GM23338 (cell line): ENCODE measurements at regions not wholly inside any gene's neighbourhood (a gene's known extent, or its start where the extent isn't known, plus 50 kb on each side); places are given as distances from the start of the nearest gene placed in this dataset.

Experiments
- ATAC-seq: fragments of 200-7000 bp; cut with Tn5 transposase; 3 replicates; pipeline ENCODE4 v1.9.1; 2020
- DNase-seq: peaks from one replicate; pipeline ENCODE4 v3.0.0-alpha.2; 2015; ENCODE audit warnings: low spot score
- H2AFZ ChIP-seq: fragments of 200-600 bp; sonication (generic); 2 replicates; pipeline ENCODE4 v1.8.0; 2016; ENCODE audit warnings: antibody characterized with exemption, mild to moderate bottlenecking, moderate library complexity
- H3F3A ChIP-seq: fragments of 200-600 bp; sonication (generic); replicated peaks from 2 replicates; pipeline ENCODE4 v1.8.0; 2017; ENCODE audit warnings: antibody characterized with exemption, mixed run types, low read depth
- H3K27ac ChIP-seq: fragments of 200-600 bp; sonication (generic); 2 replicates; pipeline ENCODE4 v1.6.1; 2016; ENCODE audit warnings: low read depth
- H3K27me3 ChIP-seq: fragments of 200-600 bp; sonication (generic); 2 replicates; pipeline ENCODE4 v1.8.0; 2016; ENCODE audit warnings: mild to moderate bottlenecking, mixed run types, moderate library complexity; ENCODE audit not compliant: insufficient read depth
- H3K36me3 ChIP-seq: fragments of 200-600 bp; sonication (generic); 2 replicates; pipeline ENCODE4 v1.8.0; 2016; ENCODE audit warnings: mild to moderate bottlenecking; ENCODE audit not compliant: insufficient read depth
- H3K4me1 ChIP-seq: fragments of 200-600 bp; sonication (generic); 2 replicates; pipeline ENCODE4 v1.8.0; 2016; ENCODE audit warnings: mild to moderate bottlenecking, moderate library complexity; ENCODE audit not compliant: insufficient read depth
- H3K4me2 ChIP-seq: fragments of 200-600 bp; sonication (generic); 2 replicates; pipeline ENCODE4 v1.7.1; 2017; ENCODE audit warnings: mixed run types
- H3K4me3 ChIP-seq: fragments of 200-600 bp; sonication (generic); 2 replicates; pipeline ENCODE4 v1.6.1; 2016; ENCODE audit warnings: mixed run types
- H3K79me2 ChIP-seq: fragments of 200-600 bp; sonication (generic); replicated peaks from 2 replicates; pipeline ENCODE4 v1.8.0; 2017; ENCODE audit warnings: mild to moderate bottlenecking; ENCODE audit not compliant: insufficient read depth
- H3K9me2 ChIP-seq: fragments of 200-600 bp; sonication (generic); 2 replicates; pipeline ENCODE4 v1.8.0; 2017; ENCODE audit not compliant: insufficient read depth
- H4K20me1 ChIP-seq: fragments of 200-600 bp; sonication (generic); replicated peaks from 2 replicates; pipeline ENCODE4 v1.8.0; 2017; ENCODE audit warnings: mild to moderate bottlenecking; ENCODE audit not compliant: insufficient read depth
- H3K27ac Mint-ChIP-seq: 2 replicates; pipeline ENCODE4 v1.8.0; 2020; ENCODE audit warnings: inconsistent platforms, mild to moderate bottlenecking, moderate library complexity, mixed read lengths
- H3K27me3 Mint-ChIP-seq: 3 replicates; pipeline ENCODE4 v1.8.0; 2022; ENCODE audit warnings: low read depth, mild to moderate bottlenecking, moderate library complexity, mixed read lengths, inconsistent platforms; ENCODE audit not compliant: insufficient read depth, poor library complexity
- H3K36me3 Mint-ChIP-seq: 3 replicates; pipeline ENCODE4 v1.8.0; 2021; ENCODE audit warnings: low read depth, mild to moderate bottlenecking, inconsistent platforms, moderate library complexity, mixed read lengths
- H3K4me1 Mint-ChIP-seq: 3 replicates; pipeline ENCODE4 v1.8.0; 2020; ENCODE audit warnings: mild to moderate bottlenecking, inconsistent platforms, mixed read lengths
- H3K4me3 Mint-ChIP-seq: 3 replicates; pipeline ENCODE4 v1.8.0; 2021; ENCODE audit warnings: moderate library complexity, mild to moderate bottlenecking, inconsistent platforms, mixed read lengths
- H3K9me3 Mint-ChIP-seq: 3 replicates; pipeline ENCODE4 v1.8.0; 2020; ENCODE audit warnings: moderate library complexity, mild to moderate bottlenecking, inconsistent platforms, mixed read lengths
- CREB1 ChIP-seq: fragments of 250-450 bp; sonication (Bioruptor Pico); IDR thresholded peaks from 2 replicates; pipeline ENCODE4 v1.5.0; 2020; ENCODE audit warnings: low read depth, mild to moderate bottlenecking, moderate library complexity
- CTCF ChIP-seq, 2 experiments: fragments of 200-600 bp in 1 of 2; sonication (generic) in 1 of 2; conservative IDR thresholded peaks; 2 replicates each; pipeline versions ENCODE4 v1.5.1 to v1.6.1; 2016 to 2017; ENCODE audit warnings: antibody characterized with exemption in 2 of 2, low read depth in 2 of 2, mild to moderate bottlenecking in 2 of 2, moderate library complexity in 1 of 2
- EZH2phosphoT487 ChIP-seq: fragments of 200-600 bp; sonication (generic); IDR thresholded peaks from one replicate; pipeline ENCODE4 v1.8.1; 2018; ENCODE audit warnings: antibody characterized with exemption; ENCODE audit not compliant: unreplicated experiment
- NANOG ChIP-seq: IDR thresholded peaks from 2 replicates; pipeline ENCODE4 v1.6.1; 2016; ENCODE audit warnings: antibody characterized with exemption, borderline replicate concordance
- POLR2AphosphoS5 ChIP-seq: IDR thresholded peaks from 2 replicates; pipeline ENCODE4 v1.6.1; 2016; ENCODE audit warnings: antibody characterized with exemption, low read depth
- REST ChIP-seq: IDR thresholded peaks from one replicate; pipeline ENCODE4 v1.6.1; 2018; ENCODE audit warnings: antibody characterized with exemption; ENCODE audit not compliant: unreplicated experiment
- STAT1 ChIP-seq: IDR thresholded peaks from one replicate; pipeline ENCODE4 v1.6.1; 2016; ENCODE audit warnings: antibody characterized with exemption; ENCODE audit not compliant: unreplicated experiment
- ZNF462 ChIP-seq: fragments of 250-450 bp; sonication (Bioruptor Pico); IDR thresholded peaks from 2 replicates; pipeline ENCODE4 v1.5.0; 2020; ENCODE audit warnings: mild to moderate bottlenecking, moderate library complexity

DNA sequence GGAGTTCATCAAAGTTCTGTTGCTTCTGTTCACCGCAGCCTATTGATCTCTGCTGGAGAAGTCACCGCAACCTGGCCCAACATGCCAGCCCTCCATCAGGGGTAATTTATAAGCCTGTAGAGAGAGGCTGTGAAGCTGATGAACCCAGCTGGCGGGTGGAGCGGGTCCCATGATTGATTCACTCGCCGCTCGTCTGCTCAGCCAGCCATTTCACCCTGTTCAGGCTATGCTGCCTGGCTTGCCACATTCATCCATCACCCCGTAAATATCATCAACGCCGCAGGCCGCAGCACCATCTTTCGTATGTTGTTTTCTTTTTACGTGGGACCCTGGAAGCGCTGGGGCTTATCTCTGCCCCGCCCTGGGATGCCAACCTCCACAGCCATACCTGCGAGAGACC, 116.7 kb upstream of the OPCML start (continued):
- no peak for TF ChIP-seq ZNF462
- no peak for TF ChIP-seq CREB1 (CRISPR knock-in tag)
- TF ChIP-seq NANOG, result no peak
- no peak for TF ChIP-seq POLR2AphosphoS5
- no peak for TF ChIP-seq EZH2phosphoT487
- no peak for TF ChIP-seq REST

GRCh38 chr11:133639408-133639807, 107.1 kb upstream of the OPCML start:
- no peak for ATAC-seq
- TF ChIP-seq EZH2phosphoT487 (no peak), NANOG (no peak), STAT1 (no peak), CTCF (conservative IDR thresholded peaks at IDR 0.05; ENCODE audit: low read depth in 2 of 2) (no peak)

More at GRCh38 chr11:133639408-133639807, 107.1 kb upstream of the OPCML start:
- Mint-ChIP-seq H3K4me1 (peaks cover 30% of the 10 kb centered on the region), H3K9me3 (peaks cover 5% of the 10 kb centered on the region), H3K27ac (no peak overlapping the region), H3K4me3 (no peak overlapping the region), H3K27me3 (peaks cover 6% of the 10 kb centered on the region), H3K36me3 (peaks cover 4% of the 10 kb centered on the region; the same call in 1 of the 3 replicates)
- H3K4me2 ChIP-seq, result no peak overlapping the region
- no peaks in the 10 kb centered on the region for H3K79me2 ChIP-seq
- no peak overlapping the region for H3K27ac ChIP-seq
- no peak overlapping the region for H2AFZ ChIP-seq
- H3K9me2 ChIP-seq, result 0 out of 2 replicates have a peak, but pooled peaks cover 4% of the 10 kb centered on the region
- no peaks in the 10 kb centered on the region; the same call in 1 of the 2 replicates for H3K36me3 ChIP-seq
- H3K4me1 ChIP-seq, result peaks cover 28% of the 10 kb centered on the region
- DNase-seq, result no peak
- no peaks in the 10 kb centered on the region for H4K20me1 ChIP-seq
- H3K27me3 ChIP-seq, result no peaks in the 10 kb centered on the region
- no peaks in the 10 kb centered on the region for H3F3A ChIP-seq
- no peak overlapping the region for H3K4me3 ChIP-seq
